GM23338 (cell line): ENCODE measurements at regions not wholly inside any gene's neighbourhood (a gene's known extent, or its start where the extent isn't known, plus 50 kb on each side); places are given as distances from the start of the nearest gene placed in this dataset.

Experiments used
- ATAC-seq: fragments of 200-7000 bp; cut with Tn5 transposase; 3 replicates; pipeline ENCODE4 v1.9.1; 2020
- DNase-seq: peaks from one replicate; pipeline ENCODE4 v3.0.0-alpha.2; 2015; ENCODE audit warnings: low spot score
- H2AFZ ChIP-seq: fragments of 200-600 bp; sonication (generic); 2 replicates; pipeline ENCODE4 v1.8.0; 2016; ENCODE audit warnings: antibody characterized with exemption, mild to moderate bottlenecking, moderate library complexity
- H3F3A ChIP-seq: fragments of 200-600 bp; sonication (generic); replicated peaks from 2 replicates; pipeline ENCODE4 v1.8.0; 2017; ENCODE audit warnings: antibody characterized with exemption, mixed run types, low read depth
- H3K27ac ChIP-seq: fragments of 200-600 bp; sonication (generic); 2 replicates; pipeline ENCODE4 v1.6.1; 2016; ENCODE audit warnings: low read depth
- H3K27me3 ChIP-seq: fragments of 200-600 bp; sonication (generic); 2 replicates; pipeline ENCODE4 v1.8.0; 2016; ENCODE audit warnings: mild to moderate bottlenecking, mixed run types, moderate library complexity; ENCODE audit not compliant: insufficient read depth
- H3K36me3 ChIP-seq: fragments of 200-600 bp; sonication (generic); 2 replicates; pipeline ENCODE4 v1.8.0; 2016; ENCODE audit warnings: mild to moderate bottlenecking; ENCODE audit not compliant: insufficient read depth
- H3K4me1 ChIP-seq: fragments of 200-600 bp; sonication (generic); 2 replicates; pipeline ENCODE4 v1.8.0; 2016; ENCODE audit warnings: mild to moderate bottlenecking, moderate library complexity; ENCODE audit not compliant: insufficient read depth
- H3K4me2 ChIP-seq: fragments of 200-600 bp; sonication (generic); 2 replicates; pipeline ENCODE4 v1.7.1; 2017; ENCODE audit warnings: mixed run types
- H3K4me3 ChIP-seq: fragments of 200-600 bp; sonication (generic); 2 replicates; pipeline ENCODE4 v1.6.1; 2016; ENCODE audit warnings: mixed run types
- H3K79me2 ChIP-seq: fragments of 200-600 bp; sonication (generic); replicated peaks from 2 replicates; pipeline ENCODE4 v1.8.0; 2017; ENCODE audit warnings: mild to moderate bottlenecking; ENCODE audit not compliant: insufficient read depth
- H3K9me2 ChIP-seq: fragments of 200-600 bp; sonication (generic); 2 replicates; pipeline ENCODE4 v1.8.0; 2017; ENCODE audit not compliant: insufficient read depth
- H4K20me1 ChIP-seq: fragments of 200-600 bp; sonication (generic); replicated peaks from 2 replicates; pipeline ENCODE4 v1.8.0; 2017; ENCODE audit warnings: mild to moderate bottlenecking; ENCODE audit not compliant: insufficient read depth
- H3K27ac Mint-ChIP-seq: 2 replicates; pipeline ENCODE4 v1.8.0; 2020; ENCODE audit warnings: inconsistent platforms, mild to moderate bottlenecking, moderate library complexity, mixed read lengths
- H3K27me3 Mint-ChIP-seq: 3 replicates; pipeline ENCODE4 v1.8.0; 2022; ENCODE audit warnings: low read depth, mild to moderate bottlenecking, moderate library complexity, mixed read lengths, inconsistent platforms; ENCODE audit not compliant: insufficient read depth, poor library complexity
- H3K36me3 Mint-ChIP-seq: 3 replicates; pipeline ENCODE4 v1.8.0; 2021; ENCODE audit warnings: low read depth, mild to moderate bottlenecking, inconsistent platforms, moderate library complexity, mixed read lengths
- H3K4me1 Mint-ChIP-seq: 3 replicates; pipeline ENCODE4 v1.8.0; 2020; ENCODE audit warnings: mild to moderate bottlenecking, inconsistent platforms, mixed read lengths
- H3K4me3 Mint-ChIP-seq: 3 replicates; pipeline ENCODE4 v1.8.0; 2021; ENCODE audit warnings: moderate library complexity, mild to moderate bottlenecking, inconsistent platforms, mixed read lengths
- H3K9me3 Mint-ChIP-seq: 3 replicates; pipeline ENCODE4 v1.8.0; 2020; ENCODE audit warnings: moderate library complexity, mild to moderate bottlenecking, inconsistent platforms, mixed read lengths
- CREB1 ChIP-seq: fragments of 250-450 bp; sonication (Bioruptor Pico); IDR thresholded peaks from 2 replicates; pipeline ENCODE4 v1.5.0; 2020; ENCODE audit warnings: low read depth, mild to moderate bottlenecking, moderate library complexity
- ETS1 ChIP-seq: IDR thresholded peaks from 2 replicates; pipeline ENCODE4 v1.6.1; 2016; ENCODE audit warnings: antibody characterized with exemption
- EZH2 ChIP-seq: fragments of 200-600 bp; sonication (generic); IDR thresholded peaks from one replicate; pipeline ENCODE4 v1.8.0; 2017; ENCODE audit warnings: antibody characterized with exemption, mild to moderate bottlenecking, low read depth; ENCODE audit not compliant: unreplicated experiment
- EZH2phosphoT487 ChIP-seq: fragments of 200-600 bp; sonication (generic); IDR thresholded peaks from one replicate; pipeline ENCODE4 v1.8.1; 2018; ENCODE audit warnings: antibody characterized with exemption; ENCODE audit not compliant: unreplicated experiment
- JUNB ChIP-seq: IDR thresholded peaks from one replicate; pipeline ENCODE4 v1.6.1; 2016; ENCODE audit warnings: antibody characterized with exemption; ENCODE audit not compliant: unreplicated experiment
- NANOG ChIP-seq: IDR thresholded peaks from 2 replicates; pipeline ENCODE4 v1.6.1; 2016; ENCODE audit warnings: antibody characterized with exemption, borderline replicate concordance
- POLR2AphosphoS5 ChIP-seq: IDR thresholded peaks from 2 replicates; pipeline ENCODE4 v1.6.1; 2016; ENCODE audit warnings: antibody characterized with exemption, low read depth
- REST ChIP-seq: IDR thresholded peaks from one replicate; pipeline ENCODE4 v1.6.1; 2018; ENCODE audit warnings: antibody characterized with exemption; ENCODE audit not compliant: unreplicated experiment
- STAT1 ChIP-seq: IDR thresholded peaks from one replicate; pipeline ENCODE4 v1.6.1; 2016; ENCODE audit warnings: antibody characterized with exemption; ENCODE audit not compliant: unreplicated experiment
- ZNF114 ChIP-seq: fragments of 250-450 bp; sonication (Bioruptor Pico); IDR thresholded peaks from 2 replicates; pipeline ENCODE4 v1.5.0; 2020; ENCODE audit warnings: mild to moderate bottlenecking, moderate library complexity
- ZNF331 ChIP-seq: fragments of 250-450 bp; sonication (Bioruptor Pico); IDR thresholded peaks from 2 replicates; pipeline ENCODE4 v1.5.0; 2020; ENCODE audit warnings: low read depth, mild to moderate bottlenecking, moderate library complexity
- TF ChIP-seq, protein P1 (sequence below), 2 experiments: fragments of 200-600 bp in 1 of 2; sonication (generic) in 1 of 2; conservative IDR thresholded peaks; 2 replicates each; pipeline versions ENCODE4 v1.5.1 to v1.6.1; 2016 to 2017; ENCODE audit warnings: antibody characterized with exemption in 2 of 2, low read depth in 2 of 2, mild to moderate bottlenecking in 2 of 2, moderate library complexity in 1 of 2
- TF ChIP-seq, protein P2 (sequence below): fragments of 250-450 bp; sonication (Bioruptor Pico); IDR thresholded peaks from 2 replicates; pipeline ENCODE4 v1.5.0; 2020; ENCODE audit warnings: mild to moderate bottlenecking, moderate library complexity

- no peaks in the 10 kb centered on the region for H3K4me1 ChIP-seq
- H2AFZ ChIP-seq, result peak overlapping the region; percentile 57; the same call in 1 of the 2 replicates
- no peaks in the 10 kb centered on the region for H3F3A ChIP-seq
- no peaks in the 10 kb centered on the region for H3K79me2 ChIP-seq
- Mint-ChIP-seq H3K36me3 (no peaks in the 10 kb centered on the region), H3K4me3 (no peak overlapping the region), H3K27ac (no peak overlapping the region), H3K9me3 (no peaks in the 10 kb centered on the region), H3K4me1 (peaks cover 10% of the 10 kb centered on the region), H3K27me3 (no peaks in the 10 kb centered on the region)
- no peaks in the 10 kb centered on the region for H4K20me1 ChIP-seq
- DNase-seq (no peak), ATAC-seq (no peak)
- TF ChIP-seq ZNF114 (CRISPR knock-in tag), result no peak
- no peak for TF ChIP-seq EZH2
- no peak for TF ChIP-seq JUNB
- no peak for TF ChIP-seq ZNF331 (CRISPR knock-in tag)
- TF ChIP-seq, protein P1, sequence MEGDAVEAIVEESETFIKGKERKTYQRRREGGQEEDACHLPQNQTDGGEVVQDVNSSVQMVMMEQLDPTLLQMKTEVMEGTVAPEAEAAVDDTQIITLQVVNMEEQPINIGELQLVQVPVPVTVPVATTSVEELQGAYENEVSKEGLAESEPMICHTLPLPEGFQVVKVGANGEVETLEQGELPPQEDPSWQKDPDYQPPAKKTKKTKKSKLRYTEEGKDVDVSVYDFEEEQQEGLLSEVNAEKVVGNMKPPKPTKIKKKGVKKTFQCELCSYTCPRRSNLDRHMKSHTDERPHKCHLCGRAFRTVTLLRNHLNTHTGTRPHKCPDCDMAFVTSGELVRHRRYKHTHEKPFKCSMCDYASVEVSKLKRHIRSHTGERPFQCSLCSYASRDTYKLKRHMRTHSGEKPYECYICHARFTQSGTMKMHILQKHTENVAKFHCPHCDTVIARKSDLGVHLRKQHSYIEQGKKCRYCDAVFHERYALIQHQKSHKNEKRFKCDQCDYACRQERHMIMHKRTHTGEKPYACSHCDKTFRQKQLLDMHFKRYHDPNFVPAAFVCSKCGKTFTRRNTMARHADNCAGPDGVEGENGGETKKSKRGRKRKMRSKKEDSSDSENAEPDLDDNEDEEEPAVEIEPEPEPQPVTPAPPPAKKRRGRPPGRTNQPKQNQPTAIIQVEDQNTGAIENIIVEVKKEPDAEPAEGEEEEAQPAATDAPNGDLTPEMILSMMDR (conservative IDR thresholded peaks at IDR 0.05; ENCODE audit: low read depth in 2 of 2), result no peak
- TF ChIP-seq STAT1, result no peak
- TF ChIP-seq POLR2AphosphoS5, result no peak
- no peak for TF ChIP-seq REST
- TF ChIP-seq NANOG, result no peak
- TF ChIP-seq EZH2phosphoT487, result no peak
- no peak for TF ChIP-seq CREB1
- TF ChIP-seq ETS1, result no peak
- TF ChIP-seq, protein P2, sequence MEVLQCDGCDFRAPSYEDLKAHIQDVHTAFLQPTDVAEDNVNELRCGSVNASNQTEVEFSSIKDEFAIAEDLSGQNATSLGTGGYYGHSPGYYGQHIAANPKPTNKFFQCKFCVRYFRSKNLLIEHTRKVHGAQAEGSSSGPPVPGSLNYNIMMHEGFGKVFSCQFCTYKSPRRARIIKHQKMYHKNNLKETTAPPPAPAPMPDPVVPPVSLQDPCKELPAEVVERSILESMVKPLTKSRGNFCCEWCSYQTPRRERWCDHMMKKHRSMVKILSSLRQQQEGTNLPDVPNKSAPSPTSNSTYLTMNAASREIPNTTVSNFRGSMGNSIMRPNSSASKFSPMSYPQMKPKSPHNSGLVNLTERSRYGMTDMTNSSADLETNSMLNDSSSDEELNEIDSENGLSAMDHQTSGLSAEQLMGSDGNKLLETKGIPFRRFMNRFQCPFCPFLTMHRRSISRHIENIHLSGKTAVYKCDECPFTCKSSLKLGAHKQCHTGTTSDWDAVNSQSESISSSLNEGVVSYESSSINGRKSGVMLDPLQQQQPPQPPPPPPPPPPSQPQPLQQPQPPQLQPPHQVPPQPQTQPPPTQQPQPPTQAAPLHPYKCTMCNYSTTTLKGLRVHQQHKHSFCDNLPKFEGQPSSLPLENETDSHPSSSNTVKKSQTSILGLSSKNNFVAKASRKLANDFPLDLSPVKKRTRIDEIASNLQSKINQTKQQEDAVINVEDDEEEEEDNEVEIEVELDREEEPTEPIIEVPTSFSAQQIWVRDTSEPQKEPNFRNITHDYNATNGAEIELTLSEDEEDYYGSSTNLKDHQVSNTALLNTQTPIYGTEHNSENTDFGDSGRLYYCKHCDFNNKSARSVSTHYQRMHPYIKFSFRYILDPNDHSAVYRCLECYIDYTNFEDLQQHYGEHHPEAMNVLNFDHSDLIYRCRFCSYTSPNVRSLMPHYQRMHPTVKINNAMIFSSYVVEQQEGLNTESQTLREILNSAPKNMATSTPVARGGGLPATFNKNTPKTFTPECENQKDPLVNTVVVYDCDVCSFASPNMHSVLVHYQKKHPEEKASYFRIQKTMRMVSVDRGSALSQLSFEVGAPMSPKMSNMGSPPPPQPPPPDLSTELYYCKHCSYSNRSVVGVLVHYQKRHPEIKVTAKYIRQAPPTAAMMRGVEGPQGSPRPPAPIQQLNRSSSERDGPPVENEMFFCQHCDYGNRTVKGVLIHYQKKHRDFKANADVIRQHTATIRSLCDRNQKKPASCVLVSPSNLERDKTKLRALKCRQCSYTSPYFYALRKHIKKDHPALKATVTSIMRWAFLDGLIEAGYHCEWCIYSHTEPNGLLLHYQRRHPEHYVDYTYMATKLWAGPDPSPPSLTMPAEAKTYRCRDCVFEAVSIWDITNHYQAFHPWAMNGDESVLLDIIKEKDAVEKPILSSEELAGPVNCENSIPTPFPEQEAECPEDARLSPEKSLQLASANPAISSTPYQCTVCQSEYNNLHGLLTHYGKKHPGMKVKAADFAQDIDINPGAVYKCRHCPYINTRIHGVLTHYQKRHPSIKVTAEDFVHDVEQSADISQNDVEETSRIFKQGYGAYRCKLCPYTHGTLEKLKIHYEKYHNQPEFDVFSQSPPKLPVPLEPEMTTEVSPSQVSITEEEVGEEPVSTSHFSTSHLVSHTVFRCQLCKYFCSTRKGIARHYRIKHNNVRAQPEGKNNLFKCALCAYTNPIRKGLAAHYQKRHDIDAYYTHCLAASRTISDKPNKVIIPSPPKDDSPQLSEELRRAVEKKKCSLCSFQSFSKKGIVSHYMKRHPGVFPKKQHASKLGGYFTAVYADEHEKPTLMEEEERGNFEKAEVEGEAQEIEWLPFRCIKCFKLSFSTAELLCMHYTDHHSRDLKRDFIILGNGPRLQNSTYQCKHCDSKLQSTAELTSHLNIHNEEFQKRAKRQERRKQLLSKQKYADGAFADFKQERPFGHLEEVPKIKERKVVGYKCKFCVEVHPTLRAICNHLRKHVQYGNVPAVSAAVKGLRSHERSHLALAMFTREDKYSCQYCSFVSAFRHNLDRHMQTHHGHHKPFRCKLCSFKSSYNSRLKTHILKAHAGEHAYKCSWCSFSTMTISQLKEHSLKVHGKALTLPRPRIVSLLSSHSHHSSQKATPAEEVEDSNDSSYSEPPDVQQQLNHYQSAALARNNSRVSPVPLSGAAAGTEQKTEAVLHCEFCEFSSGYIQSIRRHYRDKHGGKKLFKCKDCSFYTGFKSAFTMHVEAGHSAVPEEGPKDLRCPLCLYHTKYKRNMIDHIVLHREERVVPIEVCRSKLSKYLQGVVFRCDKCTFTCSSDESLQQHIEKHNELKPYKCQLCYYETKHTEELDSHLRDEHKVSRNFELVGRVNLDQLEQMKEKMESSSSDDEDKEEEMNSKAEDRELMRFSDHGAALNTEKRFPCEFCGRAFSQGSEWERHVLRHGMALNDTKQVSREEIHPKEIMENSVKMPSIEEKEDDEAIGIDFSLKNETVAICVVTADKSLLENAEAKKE (CRISPR knock-in tag), result no peak
- H3K4me2 ChIP-seq, result no peak overlapping the region
- no peaks in the 10 kb centered on the region for H3K9me2 ChIP-seq
- H3K27ac ChIP-seq, result no peak overlapping the region
- no peaks in the 10 kb centered on the region for H3K27me3 ChIP-seq
- H3K4me3 ChIP-seq, result no peak overlapping the region
- no peaks in the 10 kb centered on the region for H3K36me3 ChIP-seq
Observed at GRCh38 chr21:35256468-35256988, 207.4 kb upstream of the RUNX1 start.
